IMR-90 (cell line): ENCODE measurements at regions not wholly inside any gene's neighbourhood (a gene's known extent, or its start where the extent isn't known, plus 50 kb on each side); places are given as distances from the start of the nearest gene placed in this dataset.

Experiments
- ATAC-seq: fragments of 200-7000 bp; cut with Tn5 transposase; 2 replicates; pipeline ENCODE4 v1.9.1; 2020; ENCODE audit warnings: low read depth, mild to moderate bottlenecking, moderate library complexity
- BruUV-seq: library from RNA; stranded (reverse); fragments of 400-500 nt; replicated peaks from 2 replicates; lab custom pipeline; 2021; lab: Mats Ljungman, UMichigan
- CTCF ChIA-PET: fragments of 300-600 bp; formaldehyde crosslinking; extraction: SDS; loops from one replicate; lab custom pipeline; 2021; ENCODE audit warnings: antibody characterized with exemption; lab: Yijun Ruan, JAX
- POLR2A ChIA-PET: fragments of 300-600 bp; sonication (Branson Sonifier 250); formaldehyde crosslinking; loops from one replicate; lab custom pipeline; 2022; ENCODE audit warnings: antibody characterized with exemption; ENCODE audit not compliant: unreplicated experiment; lab: Charles Lee
- DNase-seq: peaks from one replicate; pipeline ENCODE4 v3.0.0; 2013
- H2AFZ ChIP-seq: replicated peaks from 2 replicates; pipeline ENCODE3; 2013; ENCODE audit warnings: low read length, mild to moderate bottlenecking; ENCODE audit not compliant: poor library complexity
- H2AK5ac ChIP-seq: 2 replicates; pipeline ENCODE4 v1.6.1; 2013; ENCODE audit warnings: low read depth, low read length, inconsistent platforms
- H2AK9ac ChIP-seq: replicated peaks from 2 replicates; pipeline ENCODE3; 2013; ENCODE audit warnings: mild to moderate bottlenecking, low read depth, low read length, moderate library complexity; ENCODE audit not compliant: poor library complexity
- H2BK120ac ChIP-seq: 2 replicates; pipeline ENCODE4 v1.6.1; 2013; ENCODE audit warnings: low read depth, low read length, inconsistent platforms
- H2BK15ac ChIP-seq: 3 replicates; pipeline ENCODE4 v1.6.1; 2013; ENCODE audit warnings: low read depth, low read length, inconsistent platforms
- H2BK20ac ChIP-seq: 2 replicates; pipeline ENCODE4 v1.6.1; 2013; ENCODE audit warnings: low read depth, mild to moderate bottlenecking, inconsistent platforms, low read length, moderate library complexity
- H2BK5ac ChIP-seq: 2 replicates; pipeline ENCODE4 v1.6.1; 2013; ENCODE audit warnings: mild to moderate bottlenecking, low read depth, low read length, inconsistent platforms; ENCODE audit not compliant: poor library complexity, severe bottlenecking
- H3K14ac ChIP-seq: replicated peaks from 2 replicates; pipeline ENCODE4 v1.6.1; 2013; ENCODE audit warnings: low read depth, low read length, inconsistent platforms
- H3K18ac ChIP-seq: 2 replicates; pipeline ENCODE4 v1.6.1; 2013; ENCODE audit warnings: low read depth, low read length, control low read depth
- H3K23ac ChIP-seq: 2 replicates; pipeline ENCODE4 v1.6.1; 2013; ENCODE audit warnings: low read depth, low read length, inconsistent platforms
- H3K27ac ChIP-seq: 2 replicates; pipeline ENCODE4 v1.5.1; 2013; ENCODE audit warnings: mild to moderate bottlenecking, control low read depth, low read length; ENCODE audit not compliant: insufficient read depth
- H3K27me3 ChIP-seq: 2 replicates; pipeline ENCODE4 v1.6.1; 2013; ENCODE audit warnings: low read length; ENCODE audit not compliant: control insufficient read depth, insufficient read depth
- H3K36me3 ChIP-seq: 2 replicates; pipeline ENCODE4 v1.6.1; 2013; ENCODE audit warnings: low read length, mixed read lengths; ENCODE audit not compliant: control insufficient read depth, insufficient read depth
- H3K4ac ChIP-seq: 2 replicates; pipeline ENCODE4 v1.6.1; 2013; ENCODE audit warnings: low read depth, low read length, inconsistent platforms
- H3K4me1 ChIP-seq: 2 replicates; pipeline ENCODE4 v1.6.1; 2013; ENCODE audit warnings: low read length, mixed read lengths; ENCODE audit not compliant: control insufficient read depth, insufficient read depth
- H3K4me2 ChIP-seq: 2 replicates; pipeline ENCODE4 v1.6.1; 2013; ENCODE audit warnings: low read depth, mild to moderate bottlenecking, control low read depth, low read length, moderate library complexity
- H3K4me3 ChIP-seq: 2 replicates; pipeline ENCODE4 v1.5.1; 2013; ENCODE audit warnings: low read depth, mild to moderate bottlenecking, control low read depth, low read length, moderate library complexity; ENCODE audit not compliant: insufficient read depth
- H3K56ac ChIP-seq: 2 replicates; pipeline ENCODE4 v1.6.1; 2013; ENCODE audit warnings: low read length, inconsistent platforms; ENCODE audit not compliant: insufficient read depth; ENCODE audit errors: extremely low read depth
- H3K79me1 ChIP-seq, 2 experiments: 2 replicates each; pipeline ENCODE4 v1.6.1; 2013; ENCODE audit warnings: low read length in 2 of 2, inconsistent platforms in 1 of 2, low read depth in 1 of 2
- H3K9ac ChIP-seq: 2 replicates; pipeline ENCODE4 v1.6.1; 2013; ENCODE audit warnings: low read depth, low read length, control low read depth
- H3K9me1 ChIP-seq: 2 replicates; pipeline ENCODE4 v1.6.1; 2013; ENCODE audit warnings: low read length, inconsistent platforms; ENCODE audit not compliant: insufficient read depth
- H3K9me3 ChIP-seq: 2 replicates; pipeline ENCODE4 v1.6.1; 2013; ENCODE audit warnings: low read length; ENCODE audit not compliant: control insufficient read depth, insufficient read depth
- H4K20me1 ChIP-seq: 2 replicates; pipeline ENCODE4 v1.6.1; 2013; ENCODE audit warnings: low read length, inconsistent platforms; ENCODE audit not compliant: insufficient read depth
- H4K5ac ChIP-seq: 2 replicates; pipeline ENCODE4 v1.6.1; 2013; ENCODE audit warnings: mild to moderate bottlenecking, low read depth, low read length, control low read depth
- H4K8ac ChIP-seq, 2 experiments: 2 replicates each; pipeline ENCODE4 v1.6.1; 2013; ENCODE audit warnings: low read depth in 2 of 2, low read length in 2 of 2, control low read depth in 1 of 2, inconsistent platforms in 1 of 2
- H4K91ac ChIP-seq: 2 replicates; pipeline ENCODE4 v1.6.1; 2013; ENCODE audit warnings: low read depth, low read length, inconsistent platforms; ENCODE audit not compliant: insufficient read depth
- BHLHE40 ChIP-seq: fragments of 150-350 bp; IDR thresholded peaks from 2 replicates; pipeline ENCODE4 v1.6.1; 2016; ENCODE audit warnings: mild to moderate bottlenecking, low read depth, low read length
- CEBPB ChIP-seq: IDR thresholded peaks from 2 replicates; pipeline ENCODE4 v1.6.1; 2012; ENCODE audit warnings: low read depth, low read length, improper control_type of control experiment
- CHD1 ChIP-seq: IDR thresholded peaks from 2 replicates; pipeline ENCODE4 v1.6.1; 2012; ENCODE audit warnings: low read depth, low read length, improper control_type of control experiment
- CTCF ChIP-seq: conservative IDR thresholded peaks from 2 replicates; pipeline ENCODE4 v1.5.1; 2012; ENCODE audit warnings: mild to moderate bottlenecking, low read depth, low read length, improper control_type of control experiment
- ELK1 ChIP-seq: fragments of 150-350 bp; IDR thresholded peaks from 2 replicates; pipeline ENCODE4 v1.6.1; 2016; ENCODE audit warnings: low read depth, mild to moderate bottlenecking, low read length, moderate library complexity, borderline replicate concordance
- FOS ChIP-seq: fragments of 150-350 bp; IDR thresholded peaks from 2 replicates; pipeline ENCODE4 v1.6.1; 2016; ENCODE audit warnings: low read depth, low read length
- MAFK ChIP-seq: IDR thresholded peaks from 2 replicates; pipeline ENCODE4 v1.6.1; 2012; ENCODE audit warnings: low read depth, low read length, improper control_type of control experiment
- MAZ ChIP-seq: IDR thresholded peaks from 2 replicates; pipeline ENCODE4 v1.6.1; 2012; ENCODE audit warnings: low read depth, mild to moderate bottlenecking, low read length, improper control_type of control experiment, moderate library complexity, borderline replicate concordance
- MXI1 ChIP-seq: IDR thresholded peaks from 2 replicates; pipeline ENCODE4 v1.6.1; 2012; ENCODE audit warnings: low read depth, mild to moderate bottlenecking, low read length, moderate library complexity, borderline replicate concordance
- NFE2L2 ChIP-seq: fragments of 150-350 bp; IDR thresholded peaks from 2 replicates; pipeline ENCODE4 v1.6.1; 2016; ENCODE audit warnings: low read depth, mild to moderate bottlenecking, low read length
- POLR2A ChIP-seq: IDR thresholded peaks from 2 replicates; pipeline ENCODE4 v1.6.1; 2012; ENCODE audit warnings: mild to moderate bottlenecking, low read depth, low read length
- RAD21 ChIP-seq: IDR thresholded peaks from 2 replicates; pipeline ENCODE4 v1.6.1; 2012; ENCODE audit warnings: low read length, improper control_type of control experiment
- RCOR1 ChIP-seq: IDR thresholded peaks from 2 replicates; pipeline ENCODE4 v1.6.1; 2012; ENCODE audit warnings: mild to moderate bottlenecking, low read length, improper control_type of control experiment; ENCODE audit not compliant: insufficient replicate concordance
- RFX5 ChIP-seq: IDR thresholded peaks from 2 replicates; pipeline ENCODE4 v1.8.0; 2012; ENCODE audit warnings: low read depth, mild to moderate bottlenecking, low read length, moderate library complexity
- SMC3 ChIP-seq: fragments of 150-350 bp; IDR thresholded peaks from 2 replicates; pipeline ENCODE4 v1.6.1; 2016; ENCODE audit warnings: low read depth, mild to moderate bottlenecking, antibody characterized with exemption, low read length, moderate library complexity
- WGBS, 2 experiments: methylation state at CpG; one replicate each; pipeline versions ENCODE4 v1.1.5 to v1.1.7; 2013; ENCODE audit warnings: missing lambda C conversion rate in 2 of 2; ENCODE audit not compliant: insufficient read length in 1 of 2; ENCODE audit errors: extremely low coverage in 2 of 2; 5-methylcytosine and 5-hydroxymethylcytosine counted together
- dilution Hi-C: fragments of 300-500 bp; cut with HindIII; formaldehyde crosslinking; loops from one replicate; pipeline ENCODE4 v1.14.3; 2018; ENCODE audit warnings: low sequenced_read_pairs; ENCODE audit not compliant: unreplicated experiment
- in situ Hi-C: fragments of 300-500 bp; cut with MboI; formaldehyde crosslinking; loops from 3 replicates; pipeline ENCODE4 v1.14.3; 2019; ENCODE audit warnings: low sequenced_read_pairs, inconsistent platforms, mixed read lengths
- intact Hi-C: fragments of 100-400 bp; cut with micrococcal nuclease; formaldehyde crosslinking; loops from 2 replicates; pipeline ENCODE4 v1.10.0; 2022
- TF ChIP-seq, protein P1 (sequence below): fragments of 150-350 bp; IDR thresholded peaks from 2 replicates; pipeline ENCODE4 v1.6.1; 2017; ENCODE audit warnings: mild to moderate bottlenecking, antibody characterized with exemption, low read length, low read depth

DNA sequence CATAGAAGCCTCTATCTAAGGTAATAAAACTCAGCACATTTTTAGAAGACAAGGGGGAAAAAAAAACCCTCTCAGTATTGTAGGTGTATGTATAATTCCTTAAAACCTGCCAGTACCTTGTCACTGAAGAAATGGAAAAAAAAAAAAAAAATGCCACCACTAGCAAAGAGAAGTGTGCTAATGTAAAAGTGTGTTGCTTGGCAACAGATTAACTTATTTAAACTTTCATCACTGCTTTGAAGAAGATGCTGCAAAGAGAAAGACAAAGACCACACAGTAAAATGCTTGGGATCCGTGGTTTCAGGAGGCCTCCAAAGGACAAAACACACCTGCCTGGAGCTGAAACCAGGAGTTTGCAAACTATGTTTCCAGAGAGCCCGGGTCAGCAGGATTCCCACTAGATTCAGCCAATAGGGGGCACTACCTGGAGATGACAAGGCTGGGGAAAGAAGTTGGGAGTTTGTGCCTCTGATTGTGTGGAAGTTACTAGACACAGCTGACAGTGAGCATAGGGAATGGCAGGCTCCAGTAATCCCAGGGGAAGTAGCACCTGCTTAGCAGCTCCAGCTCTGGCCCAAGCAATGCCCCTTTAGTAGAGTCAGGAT lies 169.1 kb upstream of the TRIB2 start:
- no peak overlapping the region for H3K56ac ChIP-seq
- H3K27ac ChIP-seq: no peak overlapping the region
- H3K23ac ChIP-seq: no peak overlapping the region
- BruUV-seq: no TSS peak
- ChIA-PET CTCF (no interaction called here), POLR2A (no interaction called here)
- H3K4me2 ChIP-seq: no peak overlapping the region
- no peak overlapping the region for H4K8ac ChIP-seq
- H2BK120ac ChIP-seq: no peak overlapping the region
- in situ Hi-C loops (no loop called here), dilution Hi-C loops (no loop called here), intact Hi-C loops (no loop called here)
- peak overlapping the region; percentile 1; the same call in 1 of the 2 replicates for H2AK5ac ChIP-seq
- no peak overlapping the region for H3K14ac ChIP-seq
- H3K4ac ChIP-seq: no peak overlapping the region
- H3K9ac ChIP-seq: no peak overlapping the region
- H3K4me3 ChIP-seq: no peak overlapping the region
- H2BK15ac ChIP-seq: no peak overlapping the region; the same call in 2 of the 3 replicates
- no peak overlapping the region for H3K18ac ChIP-seq
- TF ChIP-seq RAD21: no peak
- TF ChIP-seq MAZ: no peak
- TF ChIP-seq ELK1: no peak
- TF ChIP-seq, protein P1, sequence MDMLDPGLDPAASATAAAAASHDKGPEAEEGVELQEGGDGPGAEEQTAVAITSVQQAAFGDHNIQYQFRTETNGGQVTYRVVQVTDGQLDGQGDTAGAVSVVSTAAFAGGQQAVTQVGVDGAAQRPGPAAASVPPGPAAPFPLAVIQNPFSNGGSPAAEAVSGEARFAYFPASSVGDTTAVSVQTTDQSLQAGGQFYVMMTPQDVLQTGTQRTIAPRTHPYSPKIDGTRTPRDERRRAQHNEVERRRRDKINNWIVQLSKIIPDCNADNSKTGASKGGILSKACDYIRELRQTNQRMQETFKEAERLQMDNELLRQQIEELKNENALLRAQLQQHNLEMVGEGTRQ: no peak
- TF ChIP-seq CEBPB: no peak
- no peak for TF ChIP-seq MXI1
- TF ChIP-seq SMC3: no peak
- no peak for TF ChIP-seq NFE2L2
- TF ChIP-seq RFX5: no peak
- TF ChIP-seq CTCF: no peak
- no peak for TF ChIP-seq RCOR1
- no peak for TF ChIP-seq POLR2A
- no peak for TF ChIP-seq MAFK
- no peak for TF ChIP-seq BHLHE40
- no peak for TF ChIP-seq CHD1
- TF ChIP-seq FOS: no peak
- ATAC-seq (no peak), DNase-seq (no peak)
- H3K27me3 ChIP-seq: no peaks in the 10 kb centered on the region
- no peak overlapping the region for H2BK5ac ChIP-seq
- no peaks in the 10 kb centered on the region for H3K9me3 ChIP-seq
- no peak overlapping the region for H4K5ac ChIP-seq
- no peak overlapping the region for H4K91ac ChIP-seq
- no peak overlapping the region for H2AK9ac ChIP-seq
- H4K20me1 ChIP-seq: no peaks in the 10 kb centered on the region
- H3K36me3 ChIP-seq: no peaks in the 10 kb centered on the region
- no peak overlapping the region for H2BK20ac ChIP-seq
- WGBS, 2 experiments: no CpG with 5 or more reads among the region's 2 CpGs
- H3K79me1 ChIP-seq: no peaks in the 10 kb centered on the region
- peak overlapping the region; percentile 28 for H2AFZ ChIP-seq
- peaks cover 4% of the 10 kb centered on the region for H3K4me1 ChIP-seq
- H3K9me1 ChIP-seq: no peaks in the 10 kb centered on the region
